Ishikawa (cell line): ENCODE measurements at regions not wholly inside any gene's neighbourhood (a gene's known extent, or its start where the extent isn't known, plus 50 kb on each side); places are given as distances from the start of the nearest gene placed in this dataset.

Experiments used
- CEBPB ChIP-seq: IDR thresholded peaks from 2 replicates; pipeline ENCODE4 v1.6.1; 2012
- CREB1 ChIP-seq: IDR thresholded peaks from 2 replicates; pipeline ENCODE4 v1.6.1; 2012; ENCODE audit warnings: low read depth
- EGR1 ChIP-seq: IDR thresholded peaks from 2 replicates; pipeline ENCODE4 v1.6.1; 2012
- EP300 ChIP-seq: IDR thresholded peaks from 2 replicates; pipeline ENCODE4 v1.6.1; 2012; ENCODE audit warnings: borderline replicate concordance
- FOXM1 ChIP-seq: IDR thresholded peaks from 2 replicates; pipeline ENCODE4 v1.6.1; 2012; ENCODE audit warnings: low read depth, borderline replicate concordance
- MAX ChIP-seq: IDR thresholded peaks from 2 replicates; pipeline ENCODE4 v1.6.1; 2012
- NFIC ChIP-seq: IDR thresholded peaks from 2 replicates; pipeline ENCODE4 v1.6.1; 2012
- RAD21 ChIP-seq: IDR thresholded peaks from 2 replicates; pipeline ENCODE4 v1.6.1; 2012; ENCODE audit warnings: low read depth
- REST ChIP-seq: IDR thresholded peaks from 2 replicates; pipeline ENCODE4 v1.6.1; 2012; ENCODE audit warnings: low read depth, mild to moderate bottlenecking
- TAF1 ChIP-seq: IDR thresholded peaks from 2 replicates; pipeline ENCODE4 v1.6.1; 2012; ENCODE audit warnings: low read depth, mild to moderate bottlenecking
- TCF12 ChIP-seq: IDR thresholded peaks from 2 replicates; pipeline ENCODE4 v1.6.1; 2012; ENCODE audit warnings: low read depth
- TEAD4 ChIP-seq: IDR thresholded peaks from 2 replicates; pipeline ENCODE4 v1.6.1; 2012
- USF1 ChIP-seq: IDR thresholded peaks from 2 replicates; pipeline ENCODE4 v1.6.1; 2012
- YY1 ChIP-seq: IDR thresholded peaks from 2 replicates; pipeline ENCODE4 v1.6.1; 2012; ENCODE audit warnings: low read depth
- ZBTB7A ChIP-seq: IDR thresholded peaks from 2 replicates; pipeline ENCODE4 v1.6.1; 2012; ENCODE audit warnings: low read depth

- TF ChIP-seq USF1: no peak
These were observed 445.2 kb upstream of the MIR17HG start for GRCh38 chr13:90902255-90902654.

- TF ChIP-seq TCF12 (no peak), ZBTB7A (no peak), EGR1 (no peak), TAF1 (no peak), YY1 (no peak), REST (no peak), RAD21 (no peak), CREB1 (no peak)
These were observed 440.9 kb upstream of the MIR17HG start for GRCh38 chr13:90906554-90906953.

GRCh38 chr13:90908792-90909191, 438.7 kb upstream of the MIR17HG start:
- no peak for TF ChIP-seq RAD21
- TF ChIP-seq REST: no peak
- no peak for TF ChIP-seq CEBPB
- no peak for TF ChIP-seq TAF1
- no peak for TF ChIP-seq CREB1
- no peak for TF ChIP-seq FOXM1
- no peak for TF ChIP-seq ZBTB7A

- TF ChIP-seq CEBPB (no peak), REST (no peak), TAF1 (no peak), NFIC (no peak), EGR1 (no peak), ZBTB7A (no peak), RAD21 (no peak), CREB1 (no peak), YY1 (no peak), FOXM1 (no peak), TEAD4 (no peak), EP300 (no peak), MAX (no peak), TCF12 (no peak), USF1 (no peak)
These were observed 437.4 kb upstream of the MIR17HG start for GRCh38 chr13:90910018-90910639.

- TF ChIP-seq EGR1 (no peak), TCF12 (no peak), TAF1 (no peak), USF1 (no peak), FOXM1 (no peak), NFIC (no peak)
These were observed 435.2 kb upstream of the MIR17HG start for GRCh38 chr13:90912247-90912646.
